Neural progenitor cell (in vitro differentiated cells): ENCODE measurements at regions not wholly inside any gene's neighbourhood (a gene's known extent, or its start where the extent isn't known, plus 50 kb on each side); places are given as distances from the start of the nearest gene placed in this dataset.

Experiments
- DNase-seq: peaks from one replicate; pipeline ENCODE4 v3.0.0-alpha.2; 2016; ENCODE audit warnings: low spot score
- H2AFZ ChIP-seq: fragments of 200-600 bp; sonication (generic); replicated peaks from 2 replicates; pipeline ENCODE4 v1.6.1; 2016; ENCODE audit warnings: antibody characterized with exemption
- H3F3A ChIP-seq: fragments of 200-600 bp; sonication (generic); 2 replicates; pipeline ENCODE4 v1.6.1; 2016; ENCODE audit warnings: antibody characterized with exemption, low read depth
- H3K27ac ChIP-seq: fragments of 200-600 bp; sonication (generic); 2 replicates; pipeline ENCODE4 v1.5.1; 2016; ENCODE audit warnings: mild to moderate bottlenecking
- H3K27me3 ChIP-seq: fragments of 200-600 bp; sonication (generic); 2 replicates; pipeline ENCODE4 v1.6.1; 2016; ENCODE audit warnings: mild to moderate bottlenecking, moderate library complexity
- H3K36me3 ChIP-seq: fragments of 200-600 bp; sonication (generic); 2 replicates; pipeline ENCODE4 v1.5.1; 2016
- H3K4me1 ChIP-seq: fragments of 200-600 bp; sonication (generic); 2 replicates; pipeline ENCODE4 v1.6.1; 2016; ENCODE audit warnings: mixed run types
- H3K4me2 ChIP-seq: fragments of 200-600 bp; sonication (generic); 2 replicates; pipeline ENCODE4 v1.6.1; 2016
- H3K4me3 ChIP-seq: fragments of 200-600 bp; sonication (generic); 2 replicates; pipeline ENCODE4 v1.5.1; 2016
- H3K79me2 ChIP-seq: fragments of 200-600 bp; sonication (generic); 2 replicates; pipeline ENCODE4 v1.6.1; 2016; ENCODE audit warnings: low read depth
- H3K9ac ChIP-seq: fragments of 200-600 bp; sonication (generic); 2 replicates; pipeline ENCODE4 v1.6.1; 2016
- H3K9me3 ChIP-seq: fragments of 200-600 bp; sonication (generic); 2 replicates; pipeline ENCODE4 v1.5.1; 2016; ENCODE audit warnings: low read depth
- H4K20me1 ChIP-seq: fragments of 200-600 bp; sonication (generic); 2 replicates; pipeline ENCODE4 v1.6.1; 2016; ENCODE audit warnings: low read depth
- H3K27ac Mint-ChIP-seq: 3 replicates; pipeline ENCODE4 v1.8.0; 2021; ENCODE audit warnings: mixed read lengths
- H3K27me3 Mint-ChIP-seq: 2 replicates; pipeline ENCODE4 v1.8.0; 2022; ENCODE audit warnings: low read depth, mild to moderate bottlenecking, inconsistent platforms, moderate library complexity, mixed read lengths; ENCODE audit not compliant: insufficient read depth
- H3K36me3 Mint-ChIP-seq: 3 replicates; pipeline ENCODE4 v1.8.0; 2021; ENCODE audit warnings: mixed read lengths
- H3K4me1 Mint-ChIP-seq: 3 replicates; pipeline ENCODE4 v1.8.0; 2021; ENCODE audit warnings: mixed read lengths
- H3K4me3 Mint-ChIP-seq: 3 replicates; pipeline ENCODE4 v1.8.0; 2021; ENCODE audit warnings: mild to moderate bottlenecking, moderate library complexity, mixed read lengths
- H3K9me3 Mint-ChIP-seq: 3 replicates; pipeline ENCODE4 v1.8.0; 2020; ENCODE audit warnings: mixed read lengths
- EZH2 ChIP-seq: fragments of 200-600 bp; sonication (generic); IDR thresholded peaks from 2 replicates; pipeline ENCODE4 v1.6.1; 2017; ENCODE audit warnings: antibody characterized with exemption, mild to moderate bottlenecking, moderate library complexity
- EZH2phosphoT487 ChIP-seq: fragments of 200-600 bp; sonication (generic); IDR thresholded peaks from 2 replicates; pipeline ENCODE4 v1.6.1; 2017; ENCODE audit warnings: antibody characterized with exemption
- TF ChIP-seq, protein P1 (sequence below): fragments of 200-600 bp; sonication (generic); IDR thresholded peaks from 2 replicates; pipeline ENCODE4 v1.5.1; 2017; ENCODE audit warnings: antibody characterized with exemption, mild to moderate bottlenecking

DNA sequence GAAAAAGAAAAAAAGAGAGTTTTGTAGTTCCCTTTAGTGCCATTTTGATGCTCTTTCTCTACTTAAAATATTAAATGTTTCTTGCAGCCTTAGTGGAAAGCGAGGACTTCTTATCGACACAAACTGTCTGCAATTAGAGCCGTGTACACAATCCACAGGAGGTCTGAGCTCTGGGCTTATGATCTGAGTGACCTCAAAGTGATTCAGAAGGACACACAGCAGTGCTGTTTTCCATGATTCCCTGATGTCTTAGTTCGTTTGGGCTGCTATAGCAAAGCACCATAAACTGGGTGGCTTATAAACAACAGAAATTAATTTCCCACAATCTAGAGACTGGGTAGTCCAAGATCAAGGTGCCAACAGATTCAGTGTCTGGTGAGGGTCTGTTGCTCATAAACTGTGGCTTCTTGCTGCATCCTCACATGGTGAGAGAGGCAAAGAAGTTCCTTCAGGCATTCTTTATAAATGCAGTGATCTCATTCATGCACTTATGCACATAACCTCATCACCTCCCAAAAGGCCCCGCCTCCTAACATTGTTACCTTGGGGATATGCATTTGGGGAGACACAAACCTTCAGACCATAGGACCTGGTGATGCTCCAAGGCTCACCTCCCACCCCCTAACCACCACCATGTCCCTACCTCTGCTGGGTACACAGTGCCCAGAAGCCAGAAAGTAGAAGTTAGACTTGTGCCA lies 204.5 kb upstream of the GHITM start:
- H3K36me3 Mint-ChIP-seq = no peaks in the 10 kb centered on the region
- H2AFZ ChIP-seq = no peak overlapping the region
- H3K9me3 ChIP-seq = no peaks in the 10 kb centered on the region
- H3K27me3 ChIP-seq = no peaks in the 10 kb centered on the region
- H3K9ac ChIP-seq = no peak overlapping the region
- H3K36me3 ChIP-seq = no peaks in the 10 kb centered on the region
- peaks cover 9% of the 10 kb centered on the region for H3K4me1 Mint-ChIP-seq
- H3K4me3 ChIP-seq = no peak overlapping the region
- no peak overlapping the region for H3K27ac ChIP-seq
- H3K4me1 ChIP-seq = no peaks in the 10 kb centered on the region
- H3K27me3 Mint-ChIP-seq = peaks cover 2% of the 10 kb centered on the region
- H3K79me2 ChIP-seq = no peaks in the 10 kb centered on the region
- TF ChIP-seq EZH2 (no peak), EZH2phosphoT487 (no peak)
- TF ChIP-seq, protein P1, sequence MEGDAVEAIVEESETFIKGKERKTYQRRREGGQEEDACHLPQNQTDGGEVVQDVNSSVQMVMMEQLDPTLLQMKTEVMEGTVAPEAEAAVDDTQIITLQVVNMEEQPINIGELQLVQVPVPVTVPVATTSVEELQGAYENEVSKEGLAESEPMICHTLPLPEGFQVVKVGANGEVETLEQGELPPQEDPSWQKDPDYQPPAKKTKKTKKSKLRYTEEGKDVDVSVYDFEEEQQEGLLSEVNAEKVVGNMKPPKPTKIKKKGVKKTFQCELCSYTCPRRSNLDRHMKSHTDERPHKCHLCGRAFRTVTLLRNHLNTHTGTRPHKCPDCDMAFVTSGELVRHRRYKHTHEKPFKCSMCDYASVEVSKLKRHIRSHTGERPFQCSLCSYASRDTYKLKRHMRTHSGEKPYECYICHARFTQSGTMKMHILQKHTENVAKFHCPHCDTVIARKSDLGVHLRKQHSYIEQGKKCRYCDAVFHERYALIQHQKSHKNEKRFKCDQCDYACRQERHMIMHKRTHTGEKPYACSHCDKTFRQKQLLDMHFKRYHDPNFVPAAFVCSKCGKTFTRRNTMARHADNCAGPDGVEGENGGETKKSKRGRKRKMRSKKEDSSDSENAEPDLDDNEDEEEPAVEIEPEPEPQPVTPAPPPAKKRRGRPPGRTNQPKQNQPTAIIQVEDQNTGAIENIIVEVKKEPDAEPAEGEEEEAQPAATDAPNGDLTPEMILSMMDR = no peak
- DNase-seq = no peak
- no peaks in the 10 kb centered on the region for H3F3A ChIP-seq
- H4K20me1 ChIP-seq = no peaks in the 10 kb centered on the region
- H3K27ac Mint-ChIP-seq = peak overlapping the region; percentile 30
- H3K9me3 Mint-ChIP-seq = peaks cover 2% of the 10 kb centered on the region
- no peak overlapping the region for H3K4me3 Mint-ChIP-seq
- H3K4me2 ChIP-seq = no peak overlapping the region

DNA sequence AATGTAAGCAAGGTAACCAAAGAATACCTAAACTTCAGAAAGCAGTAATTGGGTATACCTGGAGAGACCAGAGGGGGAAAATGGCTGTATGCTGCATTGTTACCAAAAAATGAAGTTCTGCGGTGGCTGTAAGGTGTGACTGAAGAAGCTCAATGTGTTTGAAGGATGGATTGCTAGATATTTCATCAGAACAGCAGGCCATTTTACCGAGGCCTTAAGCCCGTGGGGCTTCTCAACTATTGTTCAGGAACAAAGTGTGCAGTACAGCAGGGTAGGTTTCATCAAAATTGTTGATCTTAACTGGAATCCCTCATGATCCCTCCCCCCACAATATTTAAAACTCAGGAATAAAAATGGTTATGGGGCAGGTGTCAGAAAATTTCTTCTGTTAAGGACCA lies 204.0 kb upstream of the GHITM start:
- no peak for TF ChIP-seq EZH2phosphoT487
- TF ChIP-seq EZH2 = no peak
- TF ChIP-seq, protein P1 = no peak
- Histone ChIP-seq H3K27ac (no peak overlapping the region), H3K4me3 (no peak overlapping the region)

DNA sequence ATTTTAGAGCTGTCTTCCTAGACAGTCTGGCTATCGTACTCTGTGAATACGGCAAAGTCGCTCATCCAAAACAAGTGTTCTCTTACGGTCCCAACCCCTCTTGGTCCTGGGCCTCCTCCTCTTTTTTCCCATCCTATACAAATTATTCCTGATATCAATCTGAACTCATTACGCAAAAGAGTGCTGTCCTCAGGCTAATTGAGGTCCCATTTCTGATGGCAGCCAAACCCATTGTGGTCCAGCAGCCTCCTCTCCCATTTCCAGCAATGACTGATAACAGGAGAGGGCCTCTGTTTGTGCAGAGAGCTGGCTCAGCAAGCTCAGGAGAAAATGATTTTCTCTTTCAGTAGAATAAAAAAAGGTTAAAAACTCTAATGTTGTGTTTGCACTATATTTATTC lies 203.4 kb upstream of the GHITM start:
- no peaks in the 10 kb centered on the region for H3K9me3 ChIP-seq
- no peak overlapping the region for H3K4me2 ChIP-seq
- no peaks in the 10 kb centered on the region for H3K27me3 ChIP-seq
- Mint-ChIP-seq H3K4me3 (no peak overlapping the region), H3K36me3 (no peaks in the 10 kb centered on the region), H3K27ac (no peak overlapping the region), H3K9me3 (peaks cover 2% of the 10 kb centered on the region), H3K27me3 (peaks cover 2% of the 10 kb centered on the region), H3K4me1 (peaks cover 6% of the 10 kb centered on the region)
- H3K27ac ChIP-seq = no peak overlapping the region
- H4K20me1 ChIP-seq = no peaks in the 10 kb centered on the region
- TF ChIP-seq, protein P1 = no peak
- TF ChIP-seq EZH2 (no peak), EZH2phosphoT487 (no peak)
- H2AFZ ChIP-seq = no peak overlapping the region
- H3K4me1 ChIP-seq = no peaks in the 10 kb centered on the region
- H3F3A ChIP-seq = no peaks in the 10 kb centered on the region
- no peak for DNase-seq
- H3K79me2 ChIP-seq = no peaks in the 10 kb centered on the region
- no peak overlapping the region for H3K9ac ChIP-seq
- H3K36me3 ChIP-seq = no peaks in the 10 kb centered on the region
- no peak overlapping the region for H3K4me3 ChIP-seq

More for the DNA sequence above, 204.0 kb upstream of the GHITM start:
- Histone ChIP-seq H3K27me3 (no peaks in the 10 kb centered on the region), H4K20me1 (no peaks in the 10 kb centered on the region), H3K79me2 (no peaks in the 10 kb centered on the region), H3K4me1 (no peaks in the 10 kb centered on the region), H3K4me2 (no peak overlapping the region), H3K36me3 (no peaks in the 10 kb centered on the region), H3K9me3 (no peaks in the 10 kb centered on the region), H2AFZ (no peak overlapping the region), H3F3A (no peaks in the 10 kb centered on the region), H3K9ac (no peak overlapping the region)
- Mint-ChIP-seq H3K36me3 (no peaks in the 10 kb centered on the region), H3K27me3 (peaks cover 2% of the 10 kb centered on the region), H3K4me1 (peaks cover 6% of the 10 kb centered on the region), H3K9me3 (peaks cover 2% of the 10 kb centered on the region), H3K4me3 (no peak overlapping the region), H3K27ac (no peak overlapping the region)
- no peak for DNase-seq
